ENCODE measurements at regions not wholly inside any gene's neighbourhood (a gene's known extent, or its start where the extent isn't known, plus 50 kb on each side); places are given as distances from the start of the nearest gene placed in this dataset.
"Not testable (repeated sequence)": the region's sequence is repeated elsewhere in the genome, so short reads cannot be mapped to it uniquely, and the experiment has no call there.

DNA sequence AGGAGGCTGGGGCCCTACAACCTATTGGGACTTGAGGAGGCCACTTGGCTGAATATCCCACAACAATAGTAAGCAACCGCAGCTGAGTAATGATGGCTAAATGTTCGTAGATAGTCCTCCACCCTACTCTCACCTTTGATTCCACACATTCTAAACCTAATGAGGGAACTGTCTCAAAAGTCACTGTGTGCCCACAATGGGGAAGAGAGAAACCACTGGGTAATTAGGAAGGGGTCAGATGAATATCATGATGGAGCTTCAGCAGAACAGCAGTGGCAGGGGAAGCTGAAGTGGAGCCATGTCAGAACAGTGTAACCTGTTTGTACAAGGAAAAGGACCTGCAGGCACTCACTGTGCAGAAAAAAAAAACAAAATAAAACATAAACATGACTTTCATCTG is 81.4 kb upstream of the POMZP3 start:
- TF ChIP-seq, protein P1, sequence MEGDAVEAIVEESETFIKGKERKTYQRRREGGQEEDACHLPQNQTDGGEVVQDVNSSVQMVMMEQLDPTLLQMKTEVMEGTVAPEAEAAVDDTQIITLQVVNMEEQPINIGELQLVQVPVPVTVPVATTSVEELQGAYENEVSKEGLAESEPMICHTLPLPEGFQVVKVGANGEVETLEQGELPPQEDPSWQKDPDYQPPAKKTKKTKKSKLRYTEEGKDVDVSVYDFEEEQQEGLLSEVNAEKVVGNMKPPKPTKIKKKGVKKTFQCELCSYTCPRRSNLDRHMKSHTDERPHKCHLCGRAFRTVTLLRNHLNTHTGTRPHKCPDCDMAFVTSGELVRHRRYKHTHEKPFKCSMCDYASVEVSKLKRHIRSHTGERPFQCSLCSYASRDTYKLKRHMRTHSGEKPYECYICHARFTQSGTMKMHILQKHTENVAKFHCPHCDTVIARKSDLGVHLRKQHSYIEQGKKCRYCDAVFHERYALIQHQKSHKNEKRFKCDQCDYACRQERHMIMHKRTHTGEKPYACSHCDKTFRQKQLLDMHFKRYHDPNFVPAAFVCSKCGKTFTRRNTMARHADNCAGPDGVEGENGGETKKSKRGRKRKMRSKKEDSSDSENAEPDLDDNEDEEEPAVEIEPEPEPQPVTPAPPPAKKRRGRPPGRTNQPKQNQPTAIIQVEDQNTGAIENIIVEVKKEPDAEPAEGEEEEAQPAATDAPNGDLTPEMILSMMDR (IDR thresholded peaks at IDR 0.05; ENCODE audit: low read depth, low read length): not testable (repeated sequence)
- TF ChIP-seq EZH2phosphoT487 (IDR thresholded peaks at IDR 0.05; ENCODE audit: low read depth): not testable (repeated sequence)
